Right cardiac atrium (tissue), 5 donors: ENCODE measurements at regions not wholly inside any gene's neighbourhood (a gene's known extent, or its start where the extent isn't known, plus 50 kb on each side); places are given as distances from the start of the nearest gene placed in this dataset.
A peak's percentile ranks its signal among the peaks of the same experiment; 100 is the strongest.

Experiments
- ATAC-seq, 2 donors: fragments of 200-7000 bp; cut with Tn5 transposase; one replicate each; pipeline versions ENCODE4 v1.8.0 to v1.9.1; 2020; ENCODE audit warnings: moderate library complexity in 2 of 2, mild to moderate bottlenecking in 1 of 2
- DNase-seq, 3 donors: peaks; one replicate each; pipeline ENCODE4 v3.0.0-alpha.2; 2020
- H3K27ac ChIP-seq: one replicate; pipeline ENCODE4 v1.5.1; 2013; ENCODE audit warnings: mild to moderate bottlenecking, low read length, control low read depth, moderate library complexity
- H3K27me3 ChIP-seq: one replicate; pipeline ENCODE4 v1.6.1; 2013; ENCODE audit not compliant: control insufficient read depth, insufficient read depth
- H3K4me1 ChIP-seq: one replicate; pipeline ENCODE4 v1.6.1; 2013; ENCODE audit warnings: low read length; ENCODE audit not compliant: control insufficient read depth, insufficient read depth
- H3K4me3 ChIP-seq: one replicate; pipeline ENCODE4 v1.5.1; 2013; ENCODE audit warnings: low read length, control low read depth
- H3K9me3 ChIP-seq: one replicate; pipeline ENCODE4 v1.6.1; 2013; ENCODE audit warnings: low read length; ENCODE audit not compliant: control insufficient read depth
- WGBS: extraction: QIAGEN DNeasy Blood & Tissue Kit; methylation state at CpG from one replicate; pipeline ENCODE4 v1.1.7; 2013; 5-methylcytosine and 5-hydroxymethylcytosine counted together
- intact Hi-C, 4 donors: fragments of 100-400 bp; cut with DNase I; formaldehyde crosslinking; loops; one replicate each; pipeline versions ENCODE4 v1.11.0 to v1.14.0; 2022 to 2023
- donor health status: healthy with polysubstance abuse.
- donor health status: DM: no; HTN: yes; CAD: no.
- donor health status: DM: no; HTN: no; CAD: no.
- donor health status: DM: no; HTN: yes; CAD: no; lungs with severe emphysema.
- donor health status: DM: yes; HTN: yes; CAD: no.

GRCh38 chr14:54226103-54226502 lies 170.7 kb upstream of the CDKN3 start:
- no peaks in the 10 kb centered on the region for H3K27me3 ChIP-seq
- H3K27ac ChIP-seq, result no peak overlapping the region
- no peak for ATAC-seq
- DNase-seq, result no peak
- no peaks in the 10 kb centered on the region for H3K4me1 ChIP-seq
- WGBS, result 82% methylated on average over 2 of the region's 2 CpGs
- H3K9me3 ChIP-seq, result no peaks in the 10 kb centered on the region
- intact Hi-C loops, result no loop called here
- no peak overlapping the region for H3K4me3 ChIP-seq

- no peaks in the 10 kb centered on the region for H3K9me3 ChIP-seq
- H3K27ac ChIP-seq, result no peak overlapping the region
- intact Hi-C loops, result no loop called here
- H3K27me3 ChIP-seq, result no peaks in the 10 kb centered on the region
- H3K4me1 ChIP-seq, result no peaks in the 10 kb centered on the region
- no peak overlapping the region for H3K4me3 ChIP-seq
- WGBS, result 96% methylated on average over 2 of the region's 2 CpGs
- no peak for ATAC-seq
- no peak for DNase-seq
Measured at GRCh38 chr14:54226558-54226957, 170.2 kb upstream of the CDKN3 start.

- Histone ChIP-seq H3K9me3 (no peaks in the 10 kb centered on the region), H3K27me3 (no peaks in the 10 kb centered on the region), H3K4me1 (no peaks in the 10 kb centered on the region), H3K27ac (no peak overlapping the region), H3K4me3 (no peak overlapping the region)
- no peak for DNase-seq
- intact Hi-C loops, result no loop called here
- ATAC-seq, result peak in 1 of 2 donors; percentile 50
- 74% methylated on average over 1 of the region's 1 CpG for WGBS
Measured at GRCh38 chr14:54229136-54229535, 167.7 kb upstream of the CDKN3 start.

GRCh38 chr14:54230645-54231044 lies 166.2 kb upstream of the CDKN3 start:
- no peak for DNase-seq
- Histone ChIP-seq H3K9me3 (no peaks in the 10 kb centered on the region), H3K4me1 (no peaks in the 10 kb centered on the region), H3K27ac (no peak overlapping the region), H3K4me3 (no peak overlapping the region), H3K27me3 (no peaks in the 10 kb centered on the region)
- intact Hi-C loops, result no loop called here
- 96% methylated on average over 1 of the region's 1 CpG for WGBS
- no peak for ATAC-seq

- H3K27me3 ChIP-seq, result no peaks in the 10 kb centered on the region
- intact Hi-C loops, result no loop called here
- no peaks in the 10 kb centered on the region for H3K4me1 ChIP-seq
- ATAC-seq (no peak), DNase-seq (no peak)
- no peak overlapping the region for H3K27ac ChIP-seq
- H3K4me3 ChIP-seq, result no peak overlapping the region
- no peaks in the 10 kb centered on the region for H3K9me3 ChIP-seq
Measured at GRCh38 chr14:54232735-54233134, 164.1 kb upstream of the CDKN3 start.

- Histone ChIP-seq H3K27ac (no peak overlapping the region), H3K4me1 (no peaks in the 10 kb centered on the region), H3K4me3 (no peak overlapping the region), H3K27me3 (no peaks in the 10 kb centered on the region), H3K9me3 (no peaks in the 10 kb centered on the region)
- DNase-seq (no peak), ATAC-seq (no peak)
- intact Hi-C loops, result no loop called here
- WGBS, result 75% methylated on average over 3 of the region's 3 CpGs
Measured at GRCh38 chr14:54241517-54241916, 155.3 kb upstream of the CDKN3 start.

- intact Hi-C loops, result no loop called here
- Histone ChIP-seq H3K4me1 (no peaks in the 10 kb centered on the region), H3K4me3 (no peak overlapping the region), H3K27me3 (no peaks in the 10 kb centered on the region), H3K27ac (no peak overlapping the region), H3K9me3 (no peaks in the 10 kb centered on the region)
- ATAC-seq (peak; percentile 71 to 73), DNase-seq (peak in 1 of 3 donors; percentile 56)
- 39% methylated on average over 4 of the region's 4 CpGs for WGBS
Measured at GRCh38 chr14:54251356-54251755, 145.5 kb upstream of the CDKN3 start.

- Histone ChIP-seq H3K9me3 (no peaks in the 10 kb centered on the region), H3K27me3 (no peaks in the 10 kb centered on the region), H3K27ac (no peak overlapping the region), H3K4me3 (no peak overlapping the region), H3K4me1 (no peaks in the 10 kb centered on the region)
- WGBS, result 76% methylated on average over 2 of the region's 2 CpGs
- DNase-seq (no peak), ATAC-seq (no peak)
- intact Hi-C loops, result no loop called here
Measured at GRCh38 chr14:54252072-54252730, 144.6 kb upstream of the CDKN3 start.

- no peak for DNase-seq
- WGBS, result 78% methylated on average over 4 of the region's 4 CpGs
- Histone ChIP-seq H3K27me3 (no peaks in the 10 kb centered on the region), H3K4me1 (no peaks in the 10 kb centered on the region), H3K9me3 (no peaks in the 10 kb centered on the region), H3K27ac (no peak overlapping the region), H3K4me3 (no peak overlapping the region)
- intact Hi-C loops, result no loop called here
- no peak for ATAC-seq
Measured at GRCh38 chr14:54253195-54253947, 143.4 kb upstream of the CDKN3 start.

GRCh38 chr14:54256156-54256555 lies 140.7 kb upstream of the CDKN3 start:
- DNase-seq (no peak), ATAC-seq (no peak)
- Histone ChIP-seq H3K4me3 (no peak overlapping the region), H3K4me1 (no peaks in the 10 kb centered on the region), H3K27ac (no peak overlapping the region), H3K9me3 (no peaks in the 10 kb centered on the region), H3K27me3 (no peaks in the 10 kb centered on the region)
- 76% methylated on average over 9 of the region's 9 CpGs for WGBS
- intact Hi-C loops, result no loop called here

GRCh38 chr14:54257424-54257823 lies 139.4 kb upstream of the CDKN3 start:
- ATAC-seq (no peak), DNase-seq (no peak)
- 46% methylated on average over 3 of the region's 3 CpGs for WGBS
- intact Hi-C loops, result no loop called here
- Histone ChIP-seq H3K27ac (no peak overlapping the region), H3K4me1 (no peaks in the 10 kb centered on the region), H3K4me3 (no peak overlapping the region), H3K9me3 (no peaks in the 10 kb centered on the region), H3K27me3 (no peaks in the 10 kb centered on the region)
